CD4-positive, alpha-beta T cell (primary cell): ENCODE measurements at regions not wholly inside any gene's neighbourhood (a gene's known extent, or its start where the extent isn't known, plus 50 kb on each side); places are given as distances from the start of the nearest gene placed in this dataset.

Experiments
- ATAC-seq: fragments of 200-7000 bp; cut with Tn5 transposase; one replicate; pipeline ENCODE4 v1.10.0; 2022; ENCODE audit warnings: mild to moderate bottlenecking; ENCODE audit not compliant: poor library complexity
- CTCF ChIA-PET: fragments of 350-600 bp; sonication (Branson Sonifier 250); formaldehyde crosslinking; loops from one replicate; lab custom pipeline; 2021; ENCODE audit warnings: antibody characterized with exemption, inconsistent platforms; lab: Charles Lee
- POLR2A ChIA-PET: fragments of 350-600 bp; sonication (Branson Sonifier 250); formaldehyde crosslinking; loops from one replicate; lab custom pipeline; 2021; ENCODE audit warnings: antibody characterized with exemption, inconsistent platforms; lab: Charles Lee
- DNase-seq, 14 experiments: peaks; one replicate each; pipeline ENCODE4 v3.0.0-alpha.2; 2013 to 2020; ENCODE audit warnings: mixed read lengths in 2 of 14
- H3K27ac ChIP-seq, 2 donors: one replicate each; pipeline versions ENCODE4 v1.5.1 to v1.7.0; 2013; ENCODE audit warnings: low read length in 2 of 2, low read depth in 1 of 2, mild to moderate bottlenecking in 1 of 2
- H3K27me3 ChIP-seq, 2 experiments: 1 replicate in 1 of 2; 2 replicates in 1 of 2; pipeline versions ENCODE4 v1.6.1 to v1.7.0; 2013; ENCODE audit warnings: low read length in 2 of 2, control low read depth in 1 of 2, mild to moderate bottlenecking in 1 of 2, moderate library complexity in 1 of 2; ENCODE audit not compliant: insufficient read depth in 2 of 2, control insufficient read depth in 1 of 2
- H3K36me3 ChIP-seq: one replicate; pipeline ENCODE4 v1.6.1; 2013; ENCODE audit warnings: low read length, control low read depth; ENCODE audit not compliant: insufficient read depth
- H3K4me1 ChIP-seq: one replicate; pipeline ENCODE4 v1.6.1; 2013; ENCODE audit warnings: low read length, control low read depth; ENCODE audit not compliant: insufficient read depth
- H3K4me3 ChIP-seq: one replicate; pipeline ENCODE4 v1.5.1; 2013; ENCODE audit warnings: mild to moderate bottlenecking, low read length, moderate library complexity
- H3K9me3 ChIP-seq, 2 experiments: 1 replicate in 1 of 2; 2 replicates in 1 of 2; pipeline versions ENCODE4 v1.6.1 to v1.7.0; 2013; ENCODE audit warnings: low read length in 2 of 2, mild to moderate bottlenecking in 2 of 2, control low read depth in 1 of 2, moderate library complexity in 1 of 2; ENCODE audit not compliant: control insufficient read depth in 1 of 2, insufficient read depth in 1 of 2
- H3K27ac Mint-ChIP-seq: one replicate; pipeline ENCODE4 v1.8.0; 2020; ENCODE audit warnings: mixed read lengths
- H3K27me3 Mint-ChIP-seq: one replicate; pipeline ENCODE4 v1.8.0; 2021; ENCODE audit warnings: mixed read lengths
- H3K36me3 Mint-ChIP-seq: one replicate; pipeline ENCODE4 v1.8.0; 2021; ENCODE audit warnings: low read depth, mixed read lengths
- H3K4me1 Mint-ChIP-seq: one replicate; pipeline ENCODE4 v1.8.0; 2021; ENCODE audit warnings: low read depth, mixed read lengths
- H3K4me3 Mint-ChIP-seq: one replicate; pipeline ENCODE4 v1.8.0; 2020; ENCODE audit warnings: mild to moderate bottlenecking, mixed read lengths
- H3K9me3 Mint-ChIP-seq: one replicate; pipeline ENCODE4 v1.8.0; 2020; ENCODE audit warnings: mixed read lengths
- intact Hi-C, 2 experiments: fragments of 100-400 bp; cut with DNase I in 1 of 2; cut with micrococcal nuclease in 1 of 2; formaldehyde crosslinking; loops; one replicate each; pipeline versions ENCODE4 v1.15.1 to v1.9.0; 2023 to 2025; cut with DNase I, micrococcal nuclease
- TF ChIP-seq, protein P1 (sequence below): fragments of 200-600 bp; IDR thresholded peaks from one replicate; pipeline ENCODE4 v1.8.0; 2022; ENCODE audit warnings: antibody characterized with exemption, mild to moderate bottlenecking

DNA sequence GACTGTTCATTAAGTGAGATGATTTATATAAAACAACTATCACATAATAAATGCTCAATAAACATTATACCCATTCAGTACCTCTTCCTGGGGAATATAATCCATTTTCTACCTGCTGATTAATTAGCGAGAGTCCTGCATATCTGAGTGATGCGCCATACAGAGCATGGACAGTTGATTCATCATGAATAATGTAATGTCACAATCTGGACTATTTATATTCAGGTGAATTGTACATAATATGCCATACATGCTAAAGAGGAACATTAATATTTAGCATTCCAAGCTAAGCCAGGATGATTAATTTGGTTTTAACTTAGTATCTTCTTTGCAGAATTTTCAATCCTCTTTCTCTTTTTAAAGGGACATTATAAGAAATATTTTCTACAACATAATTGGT is 362.0 kb upstream of the XYLT1 start:
- ATAC-seq = no peak
- DNase-seq = no peak
- no peaks in the 10 kb centered on the region for H3K9me3 ChIP-seq
- no peaks in the 10 kb centered on the region for H3K4me1 Mint-ChIP-seq
- TF ChIP-seq, protein P1, sequence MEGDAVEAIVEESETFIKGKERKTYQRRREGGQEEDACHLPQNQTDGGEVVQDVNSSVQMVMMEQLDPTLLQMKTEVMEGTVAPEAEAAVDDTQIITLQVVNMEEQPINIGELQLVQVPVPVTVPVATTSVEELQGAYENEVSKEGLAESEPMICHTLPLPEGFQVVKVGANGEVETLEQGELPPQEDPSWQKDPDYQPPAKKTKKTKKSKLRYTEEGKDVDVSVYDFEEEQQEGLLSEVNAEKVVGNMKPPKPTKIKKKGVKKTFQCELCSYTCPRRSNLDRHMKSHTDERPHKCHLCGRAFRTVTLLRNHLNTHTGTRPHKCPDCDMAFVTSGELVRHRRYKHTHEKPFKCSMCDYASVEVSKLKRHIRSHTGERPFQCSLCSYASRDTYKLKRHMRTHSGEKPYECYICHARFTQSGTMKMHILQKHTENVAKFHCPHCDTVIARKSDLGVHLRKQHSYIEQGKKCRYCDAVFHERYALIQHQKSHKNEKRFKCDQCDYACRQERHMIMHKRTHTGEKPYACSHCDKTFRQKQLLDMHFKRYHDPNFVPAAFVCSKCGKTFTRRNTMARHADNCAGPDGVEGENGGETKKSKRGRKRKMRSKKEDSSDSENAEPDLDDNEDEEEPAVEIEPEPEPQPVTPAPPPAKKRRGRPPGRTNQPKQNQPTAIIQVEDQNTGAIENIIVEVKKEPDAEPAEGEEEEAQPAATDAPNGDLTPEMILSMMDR = no peak
- H3K27ac Mint-ChIP-seq = no peak overlapping the region
- no peaks in the 10 kb centered on the region for H3K36me3 ChIP-seq
- intact Hi-C loops = no loop called here
- CTCF ChIA-PET = no interaction called here
- no peak overlapping the region for H3K27ac ChIP-seq
- no peaks in the 10 kb centered on the region for H3K27me3 ChIP-seq
- POLR2A ChIA-PET = no interaction called here
- no peaks in the 10 kb centered on the region for H3K9me3 Mint-ChIP-seq
- no peaks in the 10 kb centered on the region for H3K4me1 ChIP-seq
- H3K4me3 ChIP-seq = no peak overlapping the region
- H3K36me3 Mint-ChIP-seq = no peaks in the 10 kb centered on the region
- no peak overlapping the region for H3K4me3 Mint-ChIP-seq
- H3K27me3 Mint-ChIP-seq = no peaks in the 10 kb centered on the region

DNA sequence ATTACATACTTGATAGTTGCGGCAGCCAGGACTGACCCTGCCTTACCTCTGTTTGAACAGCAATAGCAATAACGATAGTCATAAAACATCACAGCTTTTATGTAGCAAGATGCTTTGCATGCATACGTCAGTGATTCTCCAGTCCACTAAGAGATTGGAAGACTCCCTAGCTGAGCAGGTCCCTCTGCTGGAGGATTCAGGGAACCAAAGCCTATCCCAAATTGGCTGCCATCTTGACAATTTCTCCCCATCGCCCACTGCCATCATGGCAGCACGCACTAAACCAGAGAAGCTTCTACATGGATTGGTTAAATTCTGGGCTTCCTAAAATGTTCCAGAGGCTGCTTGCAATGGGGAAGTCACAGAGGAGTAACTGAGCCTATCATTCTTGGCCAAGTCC is 360.6 kb upstream of the XYLT1 start:
- H3K27me3 ChIP-seq = no peaks in the 10 kb centered on the region
- ATAC-seq (no peak), DNase-seq (no peak)
- Mint-ChIP-seq H3K27me3 (no peaks in the 10 kb centered on the region), H3K4me1 (no peaks in the 10 kb centered on the region), H3K4me3 (no peak overlapping the region), H3K27ac (no peak overlapping the region), H3K36me3 (no peaks in the 10 kb centered on the region), H3K9me3 (no peaks in the 10 kb centered on the region)
- no peak overlapping the region for H3K4me3 ChIP-seq
- ChIA-PET POLR2A (no interaction called here), CTCF (no interaction called here)
- no peaks in the 10 kb centered on the region for H3K4me1 ChIP-seq
- TF ChIP-seq, protein P1 = no peak
- H3K36me3 ChIP-seq = no peaks in the 10 kb centered on the region
- intact Hi-C loops = no loop called here
- no peak overlapping the region for H3K27ac ChIP-seq
- H3K9me3 ChIP-seq = no peaks in the 10 kb centered on the region

DNA sequence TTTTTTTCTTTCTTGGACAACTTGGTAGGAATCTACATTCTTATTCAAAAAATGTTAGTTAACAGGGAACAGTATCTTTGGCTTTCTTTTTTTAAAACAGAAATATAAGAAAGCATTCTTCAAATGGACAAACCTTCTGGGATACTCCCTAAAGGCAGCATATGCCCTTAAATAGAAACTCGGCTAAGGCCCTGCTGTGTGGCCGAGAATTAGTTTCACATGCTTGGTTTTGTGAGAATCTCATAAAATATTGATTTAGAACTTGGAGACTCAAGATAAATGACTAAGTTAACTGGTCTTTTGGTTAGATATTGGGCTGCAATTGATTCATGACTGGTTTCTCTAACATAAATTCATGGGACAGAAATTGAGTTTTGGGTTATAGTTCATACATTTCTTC is 359.9 kb upstream of the XYLT1 start:
- intact Hi-C loops = no loop called here
- Histone ChIP-seq H3K27ac (no peak overlapping the region), H3K36me3 (no peaks in the 10 kb centered on the region), H3K9me3 (no peaks in the 10 kb centered on the region), H3K27me3 (no peaks in the 10 kb centered on the region), H3K4me3 (no peak overlapping the region), H3K4me1 (no peaks in the 10 kb centered on the region)
- H3K27ac Mint-ChIP-seq = no peak overlapping the region
- ATAC-seq = no peak
- no peak for DNase-seq
- H3K36me3 Mint-ChIP-seq = no peaks in the 10 kb centered on the region
- TF ChIP-seq, protein P1 = no peak
- no peaks in the 10 kb centered on the region for H3K9me3 Mint-ChIP-seq
- ChIA-PET POLR2A (no interaction called here), CTCF (no interaction called here)
- no peak overlapping the region for H3K4me3 Mint-ChIP-seq
- peaks cover under 1% of the 10 kb centered on the region for H3K27me3 Mint-ChIP-seq
- no peaks in the 10 kb centered on the region for H3K4me1 Mint-ChIP-seq
